GM13976 (cell line): ENCODE measurements at regions not wholly inside any gene's neighbourhood (a gene's known extent, or its start where the extent isn't known, plus 50 kb on each side); places are given as distances from the start of the nearest gene placed in this dataset.

Experiments
- DNase-seq: peaks from one replicate; pipeline ENCODE4 v3.0.0; 2012; ENCODE audit warnings: low spot score
- in situ Hi-C: fragments of 300-500 bp; cut with MboI; formaldehyde crosslinking; loops from one replicate; pipeline ENCODE4 v1.12.0; 2022; ENCODE audit warnings: low sequenced_read_pairs, mixed read lengths, inconsistent platforms; ENCODE audit not compliant: unreplicated experiment
- TF ChIP-seq, protein P1 (sequence below): IDR thresholded peaks from 2 replicates; pipeline ENCODE4 v1.5.1; 2012; ENCODE audit warnings: borderline replicate concordance, mild to moderate bottlenecking; ENCODE audit not compliant: insufficient read depth; ENCODE audit errors: extremely low read depth, missing control alignments, control extremely low read depth

DNA sequence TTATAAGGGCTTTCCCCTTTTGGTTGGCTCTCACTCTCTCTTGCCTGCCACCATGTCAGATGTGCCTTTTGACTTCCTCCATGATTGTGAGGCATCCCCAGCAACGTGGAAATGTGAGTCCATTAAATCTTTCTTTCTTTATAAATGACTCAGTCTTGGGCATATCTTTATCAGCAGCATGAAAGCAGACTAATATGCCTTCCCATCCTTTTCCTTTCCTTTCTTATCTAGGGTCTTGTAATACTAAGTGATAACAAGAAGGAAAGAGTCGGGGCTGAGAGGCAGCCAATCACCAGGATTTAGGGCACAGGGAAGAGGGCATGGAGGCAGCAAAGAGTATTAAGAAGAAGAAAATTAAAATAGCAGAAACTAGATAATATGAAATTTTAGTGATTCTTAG is 62.0 kb upstream of the JCAD start:
- in situ Hi-C loops = no loop called here
- DNase-seq = no peak
- TF ChIP-seq, protein P1, sequence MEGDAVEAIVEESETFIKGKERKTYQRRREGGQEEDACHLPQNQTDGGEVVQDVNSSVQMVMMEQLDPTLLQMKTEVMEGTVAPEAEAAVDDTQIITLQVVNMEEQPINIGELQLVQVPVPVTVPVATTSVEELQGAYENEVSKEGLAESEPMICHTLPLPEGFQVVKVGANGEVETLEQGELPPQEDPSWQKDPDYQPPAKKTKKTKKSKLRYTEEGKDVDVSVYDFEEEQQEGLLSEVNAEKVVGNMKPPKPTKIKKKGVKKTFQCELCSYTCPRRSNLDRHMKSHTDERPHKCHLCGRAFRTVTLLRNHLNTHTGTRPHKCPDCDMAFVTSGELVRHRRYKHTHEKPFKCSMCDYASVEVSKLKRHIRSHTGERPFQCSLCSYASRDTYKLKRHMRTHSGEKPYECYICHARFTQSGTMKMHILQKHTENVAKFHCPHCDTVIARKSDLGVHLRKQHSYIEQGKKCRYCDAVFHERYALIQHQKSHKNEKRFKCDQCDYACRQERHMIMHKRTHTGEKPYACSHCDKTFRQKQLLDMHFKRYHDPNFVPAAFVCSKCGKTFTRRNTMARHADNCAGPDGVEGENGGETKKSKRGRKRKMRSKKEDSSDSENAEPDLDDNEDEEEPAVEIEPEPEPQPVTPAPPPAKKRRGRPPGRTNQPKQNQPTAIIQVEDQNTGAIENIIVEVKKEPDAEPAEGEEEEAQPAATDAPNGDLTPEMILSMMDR = no peak

DNA sequence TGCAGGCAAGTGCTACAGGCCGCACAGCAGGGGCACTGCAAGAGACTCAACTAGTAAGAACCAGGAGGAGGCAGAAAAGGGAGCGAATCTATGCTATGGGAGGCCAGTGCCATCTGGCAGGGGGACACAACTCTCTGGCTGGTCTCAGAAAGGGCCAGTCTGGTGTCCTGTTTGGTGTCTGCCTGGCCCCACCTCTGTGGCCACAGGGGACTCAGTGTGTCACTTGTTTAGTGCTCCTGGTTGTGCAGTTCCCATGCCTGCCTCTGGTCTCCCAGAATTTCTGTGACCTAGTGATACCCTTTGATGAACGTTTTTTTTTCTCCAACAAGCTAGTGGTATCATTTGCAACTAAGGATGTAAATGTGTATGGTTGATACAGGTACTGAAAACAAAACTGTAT is 59.2 kb upstream of the JCAD start:
- no peak for DNase-seq
- TF ChIP-seq, protein P1 = no peak
- in situ Hi-C loops = no loop called here

DNA sequence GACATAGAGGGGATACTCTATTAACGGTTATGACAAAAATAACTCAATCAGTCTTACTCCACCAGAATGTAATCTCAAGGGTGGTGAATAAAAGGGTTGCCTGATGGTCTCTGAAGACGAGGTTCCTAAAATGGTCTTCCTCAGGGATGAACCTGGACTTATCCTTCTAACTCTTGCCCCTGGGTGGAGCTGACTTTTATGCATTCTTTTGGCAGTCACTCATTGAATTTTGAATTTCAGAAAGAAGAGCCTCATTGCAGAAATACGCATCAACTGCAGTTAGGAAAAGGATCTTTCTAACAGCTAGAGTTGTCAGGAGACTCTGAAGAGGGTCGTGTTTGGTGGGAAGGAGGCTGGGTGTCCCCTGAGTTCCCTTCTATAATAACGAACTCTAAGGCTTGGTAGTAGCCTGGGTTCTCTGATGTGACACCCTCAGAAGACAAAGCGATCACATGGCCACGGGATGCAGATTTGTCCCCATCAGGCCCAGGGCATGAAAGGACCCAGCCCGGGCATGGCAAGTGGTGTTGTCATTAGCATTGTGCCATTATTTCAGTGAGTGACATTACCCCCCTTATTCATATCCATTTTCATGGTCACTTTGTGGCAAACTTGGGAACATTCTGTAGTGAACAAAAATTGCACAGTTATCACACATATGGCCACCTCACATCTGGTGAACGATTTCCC is 58.6 kb upstream of the JCAD start:
- TF ChIP-seq, protein P1 = no peak
- no peak for DNase-seq
- in situ Hi-C loops = no loop called here

DNA sequence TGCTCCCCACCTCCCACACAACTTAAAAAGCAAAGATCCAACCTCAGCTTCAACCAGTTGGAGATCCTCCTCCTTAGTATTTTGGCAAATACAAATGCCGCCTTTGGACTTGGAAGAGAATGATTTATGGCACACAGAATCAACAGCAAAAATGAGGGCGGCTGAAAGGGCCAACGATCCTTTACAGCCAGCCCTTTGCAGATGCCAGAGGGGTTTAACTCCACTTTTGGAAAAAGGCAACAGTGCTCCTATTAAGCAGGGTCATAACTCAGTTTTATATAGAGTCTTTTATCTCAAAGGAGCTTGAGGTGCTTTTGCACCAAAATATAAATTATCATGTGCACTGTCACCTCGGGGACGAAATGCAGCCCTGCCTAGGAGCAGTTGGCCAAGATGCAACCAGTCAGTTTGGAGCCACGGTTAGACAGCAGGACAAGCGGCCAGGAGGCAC is 56.7 kb upstream of the JCAD start:
- DNase-seq = no peak
- in situ Hi-C loops = no loop called here
- TF ChIP-seq, protein P1 = no peak

DNA sequence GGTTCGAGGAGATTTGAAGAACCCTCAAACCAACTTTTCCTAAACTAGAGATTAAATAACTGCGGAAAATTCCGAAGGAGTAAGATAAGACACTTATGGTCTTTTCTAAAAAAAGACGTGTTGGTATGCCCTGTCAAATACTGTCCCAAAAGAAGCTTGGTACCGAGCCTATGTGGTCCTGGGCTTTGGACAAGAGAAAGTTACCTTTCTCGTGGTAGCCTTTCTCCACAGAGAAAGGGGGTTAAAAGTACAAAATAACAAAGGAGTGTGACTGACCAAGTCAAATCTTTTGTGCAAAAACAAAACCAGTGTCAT is 56.2 kb upstream of the JCAD start:
- TF ChIP-seq, protein P1 = no peak
- DNase-seq = no peak
- in situ Hi-C loops = no loop called here

DNA sequence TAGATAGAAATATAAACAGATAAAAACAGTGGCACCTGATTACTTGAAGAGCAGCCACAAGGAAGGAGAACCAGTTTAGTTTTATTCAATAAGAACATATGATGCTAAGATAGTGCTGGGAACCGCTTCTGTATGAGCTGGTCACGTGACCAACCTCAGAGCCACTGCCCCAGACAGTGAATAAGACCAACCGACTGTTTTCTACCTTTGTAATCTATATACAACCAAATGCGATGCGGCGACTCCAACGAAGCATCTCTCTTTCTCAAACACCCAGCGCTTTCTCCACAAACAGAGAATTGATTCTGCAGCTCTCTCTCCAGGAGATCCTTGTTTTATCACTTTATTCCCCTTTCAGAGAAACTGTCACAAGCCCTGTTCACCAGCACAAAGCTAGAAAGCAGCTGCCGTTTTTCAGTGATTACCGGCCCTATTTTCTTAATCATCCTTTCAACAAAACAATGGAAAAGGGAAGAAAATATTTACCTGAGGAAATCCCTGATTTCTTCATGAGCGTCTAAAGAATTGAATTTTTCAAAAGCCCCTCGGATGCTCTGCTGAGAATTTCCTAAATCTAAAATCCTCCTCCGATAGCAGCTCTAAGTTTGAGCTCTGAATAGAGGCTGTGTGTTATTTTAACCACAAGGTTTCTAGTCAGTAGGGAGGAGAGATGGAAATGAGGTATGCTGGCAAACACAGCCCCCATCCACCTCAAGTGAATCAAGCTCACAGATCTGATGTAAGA is 55.7 kb upstream of the JCAD start:
- DNase-seq = no peak
- TF ChIP-seq, protein P1 = no peak

More for the DNA sequence above, 55.7 kb upstream of the JCAD start:
- in situ Hi-C loops = no loop called here
